GM23338 (cell line): ENCODE measurements at regions not wholly inside any gene's neighbourhood (a gene's known extent, or its start where the extent isn't known, plus 50 kb on each side); places are given as distances from the start of the nearest gene placed in this dataset.

Experiments
- ATAC-seq: fragments of 200-7000 bp; cut with Tn5 transposase; 3 replicates; pipeline ENCODE4 v1.9.1; 2020
- DNase-seq: peaks from one replicate; pipeline ENCODE4 v3.0.0-alpha.2; 2015; ENCODE audit warnings: low spot score
- H2AFZ ChIP-seq: fragments of 200-600 bp; sonication (generic); 2 replicates; pipeline ENCODE4 v1.8.0; 2016; ENCODE audit warnings: antibody characterized with exemption, mild to moderate bottlenecking, moderate library complexity
- H3F3A ChIP-seq: fragments of 200-600 bp; sonication (generic); replicated peaks from 2 replicates; pipeline ENCODE4 v1.8.0; 2017; ENCODE audit warnings: antibody characterized with exemption, mixed run types, low read depth
- H3K27ac ChIP-seq: fragments of 200-600 bp; sonication (generic); 2 replicates; pipeline ENCODE4 v1.6.1; 2016; ENCODE audit warnings: low read depth
- H3K27me3 ChIP-seq: fragments of 200-600 bp; sonication (generic); 2 replicates; pipeline ENCODE4 v1.8.0; 2016; ENCODE audit warnings: mild to moderate bottlenecking, mixed run types, moderate library complexity; ENCODE audit not compliant: insufficient read depth
- H3K36me3 ChIP-seq: fragments of 200-600 bp; sonication (generic); 2 replicates; pipeline ENCODE4 v1.8.0; 2016; ENCODE audit warnings: mild to moderate bottlenecking; ENCODE audit not compliant: insufficient read depth
- H3K4me1 ChIP-seq: fragments of 200-600 bp; sonication (generic); 2 replicates; pipeline ENCODE4 v1.8.0; 2016; ENCODE audit warnings: mild to moderate bottlenecking, moderate library complexity; ENCODE audit not compliant: insufficient read depth
- H3K4me2 ChIP-seq: fragments of 200-600 bp; sonication (generic); 2 replicates; pipeline ENCODE4 v1.7.1; 2017; ENCODE audit warnings: mixed run types
- H3K4me3 ChIP-seq: fragments of 200-600 bp; sonication (generic); 2 replicates; pipeline ENCODE4 v1.6.1; 2016; ENCODE audit warnings: mixed run types
- H3K79me2 ChIP-seq: fragments of 200-600 bp; sonication (generic); replicated peaks from 2 replicates; pipeline ENCODE4 v1.8.0; 2017; ENCODE audit warnings: mild to moderate bottlenecking; ENCODE audit not compliant: insufficient read depth
- H3K9me2 ChIP-seq: fragments of 200-600 bp; sonication (generic); 2 replicates; pipeline ENCODE4 v1.8.0; 2017; ENCODE audit not compliant: insufficient read depth
- H4K20me1 ChIP-seq: fragments of 200-600 bp; sonication (generic); replicated peaks from 2 replicates; pipeline ENCODE4 v1.8.0; 2017; ENCODE audit warnings: mild to moderate bottlenecking; ENCODE audit not compliant: insufficient read depth
- H3K27ac Mint-ChIP-seq: 2 replicates; pipeline ENCODE4 v1.8.0; 2020; ENCODE audit warnings: inconsistent platforms, mild to moderate bottlenecking, moderate library complexity, mixed read lengths
- H3K27me3 Mint-ChIP-seq: 3 replicates; pipeline ENCODE4 v1.8.0; 2022; ENCODE audit warnings: low read depth, mild to moderate bottlenecking, moderate library complexity, mixed read lengths, inconsistent platforms; ENCODE audit not compliant: insufficient read depth, poor library complexity
- H3K36me3 Mint-ChIP-seq: 3 replicates; pipeline ENCODE4 v1.8.0; 2021; ENCODE audit warnings: low read depth, mild to moderate bottlenecking, inconsistent platforms, moderate library complexity, mixed read lengths
- H3K4me1 Mint-ChIP-seq: 3 replicates; pipeline ENCODE4 v1.8.0; 2020; ENCODE audit warnings: mild to moderate bottlenecking, inconsistent platforms, mixed read lengths
- H3K4me3 Mint-ChIP-seq: 3 replicates; pipeline ENCODE4 v1.8.0; 2021; ENCODE audit warnings: moderate library complexity, mild to moderate bottlenecking, inconsistent platforms, mixed read lengths
- H3K9me3 Mint-ChIP-seq: 3 replicates; pipeline ENCODE4 v1.8.0; 2020; ENCODE audit warnings: moderate library complexity, mild to moderate bottlenecking, inconsistent platforms, mixed read lengths
- CREB1 ChIP-seq: fragments of 250-450 bp; sonication (Bioruptor Pico); IDR thresholded peaks from 2 replicates; pipeline ENCODE4 v1.5.0; 2020; ENCODE audit warnings: low read depth, mild to moderate bottlenecking, moderate library complexity
- CTCF ChIP-seq, 2 experiments: fragments of 200-600 bp in 1 of 2; sonication (generic) in 1 of 2; conservative IDR thresholded peaks; 2 replicates each; pipeline versions ENCODE4 v1.5.1 to v1.6.1; 2016 to 2017; ENCODE audit warnings: antibody characterized with exemption in 2 of 2, low read depth in 2 of 2, mild to moderate bottlenecking in 2 of 2, moderate library complexity in 1 of 2
- ETS1 ChIP-seq: IDR thresholded peaks from 2 replicates; pipeline ENCODE4 v1.6.1; 2016; ENCODE audit warnings: antibody characterized with exemption
- EZH2 ChIP-seq: fragments of 200-600 bp; sonication (generic); IDR thresholded peaks from one replicate; pipeline ENCODE4 v1.8.0; 2017; ENCODE audit warnings: antibody characterized with exemption, mild to moderate bottlenecking, low read depth; ENCODE audit not compliant: unreplicated experiment
- JUNB ChIP-seq: IDR thresholded peaks from one replicate; pipeline ENCODE4 v1.6.1; 2016; ENCODE audit warnings: antibody characterized with exemption; ENCODE audit not compliant: unreplicated experiment
- POLR2AphosphoS5 ChIP-seq: IDR thresholded peaks from 2 replicates; pipeline ENCODE4 v1.6.1; 2016; ENCODE audit warnings: antibody characterized with exemption, low read depth
- REST ChIP-seq: IDR thresholded peaks from one replicate; pipeline ENCODE4 v1.6.1; 2018; ENCODE audit warnings: antibody characterized with exemption; ENCODE audit not compliant: unreplicated experiment
- STAT1 ChIP-seq: IDR thresholded peaks from one replicate; pipeline ENCODE4 v1.6.1; 2016; ENCODE audit warnings: antibody characterized with exemption; ENCODE audit not compliant: unreplicated experiment
- ZNF114 ChIP-seq: fragments of 250-450 bp; sonication (Bioruptor Pico); IDR thresholded peaks from 2 replicates; pipeline ENCODE4 v1.5.0; 2020; ENCODE audit warnings: mild to moderate bottlenecking, moderate library complexity
- ZNF331 ChIP-seq: fragments of 250-450 bp; sonication (Bioruptor Pico); IDR thresholded peaks from 2 replicates; pipeline ENCODE4 v1.5.0; 2020; ENCODE audit warnings: low read depth, mild to moderate bottlenecking, moderate library complexity
- ZNF462 ChIP-seq: fragments of 250-450 bp; sonication (Bioruptor Pico); IDR thresholded peaks from 2 replicates; pipeline ENCODE4 v1.5.0; 2020; ENCODE audit warnings: mild to moderate bottlenecking, moderate library complexity

GRCh38 chr20:22909436-22909835 lies 125.7 kb upstream of the SSTR4 start (continued):
- TF ChIP-seq ZNF462 (CRISPR knock-in tag) (no peak), ZNF114 (CRISPR knock-in tag) (no peak), CREB1 (no peak), JUNB (no peak), POLR2AphosphoS5 (no peak), ZNF331 (CRISPR knock-in tag) (no peak)

GRCh38 chr20:22910287-22910852 lies 124.7 kb upstream of the SSTR4 start:
- no peaks in the 10 kb centered on the region for H3K36me3 Mint-ChIP-seq
- TF ChIP-seq STAT1 (no peak), ZNF331 (CRISPR knock-in tag) (no peak), REST (no peak), JUNB (no peak), CREB1 (no peak), CTCF (conservative IDR thresholded peaks at IDR 0.05; ENCODE audit: low read depth in 2 of 2) (no peak), EZH2 (no peak), ETS1 (no peak), POLR2AphosphoS5 (no peak)

More at GRCh38 chr20:22910287-22910852, 124.7 kb upstream of the SSTR4 start:
- ATAC-seq (no peak), DNase-seq (no peak)
- Histone ChIP-seq H3K4me3 (no peak overlapping the region), H3F3A (no peaks in the 10 kb centered on the region), H3K9me2 (no peaks in the 10 kb centered on the region), H3K79me2 (no peaks in the 10 kb centered on the region), H3K4me2 (no peak overlapping the region), H4K20me1 (no peaks in the 10 kb centered on the region), H3K27ac (no peak overlapping the region), H3K36me3 (no peaks in the 10 kb centered on the region), H3K4me1 (no peaks in the 10 kb centered on the region), H2AFZ (no peak overlapping the region), H3K27me3 (no peaks in the 10 kb centered on the region)
- Mint-ChIP-seq H3K4me1 (peaks cover 5% of the 10 kb centered on the region; the same call in 2 of the 3 replicates), H3K4me3 (no peak overlapping the region), H3K9me3 (peaks cover 13% of the 10 kb centered on the region; the same call in 2 of the 3 replicates), H3K27ac (no peak overlapping the region), H3K27me3 (no peaks in the 10 kb centered on the region)
